Muscle layer of duodenum (tissue), 2 donors: ENCODE measurements at regions not wholly inside any gene's neighbourhood (a gene's known extent, or its start where the extent isn't known, plus 50 kb on each side); places are given as distances from the start of the nearest gene placed in this dataset.

Experiments used
- H3K27ac ChIP-seq: one replicate; pipeline ENCODE4 v1.7.0; 2013; ENCODE audit warnings: mild to moderate bottlenecking, low read length
- H3K27me3 ChIP-seq: one replicate; pipeline ENCODE4 v1.7.0; 2013; ENCODE audit warnings: low read depth, mild to moderate bottlenecking, control low read depth, low read length
- H3K36me3 ChIP-seq, 2 donors: one replicate each; pipeline ENCODE4 v1.7.0; 2013; ENCODE audit warnings: low read length in 2 of 2, control low read depth in 1 of 2, mild to moderate bottlenecking in 1 of 2; ENCODE audit not compliant: insufficient read depth in 2 of 2, control insufficient read depth in 1 of 2
- H3K4me1 ChIP-seq, 2 donors: one replicate each; pipeline ENCODE4 v1.7.0; 2013; ENCODE audit warnings: low read length in 2 of 2, mild to moderate bottlenecking in 2 of 2, control low read depth in 1 of 2, moderate library complexity in 1 of 2; ENCODE audit not compliant: insufficient read depth in 2 of 2, control insufficient read depth in 1 of 2
- H3K4me3 ChIP-seq, 2 donors: one replicate each; pipeline ENCODE4 v1.7.0; 2013; ENCODE audit warnings: low read length in 2 of 2, low read depth in 1 of 2, mild to moderate bottlenecking in 1 of 2
- H3K9me3 ChIP-seq, 2 donors: one replicate each; pipeline ENCODE4 v1.7.0; 2013; ENCODE audit warnings: low read length in 2 of 2, control low read depth in 1 of 2, mild to moderate bottlenecking in 1 of 2; ENCODE audit not compliant: control insufficient read depth in 1 of 2
- donor health status: healthy.

GRCh38 chr1:234994436-234995295, 134.0 kb downstream of the TOMM20 start:
- H3K27ac ChIP-seq: no peak overlapping the region
- no peaks in the 10 kb centered on the region for H3K36me3 ChIP-seq
- peaks cover 10 to 17% of the 10 kb centered on the region in 2 donors for H3K4me1 ChIP-seq
- H3K4me3 ChIP-seq: no peak overlapping the region
- H3K9me3 ChIP-seq: no peaks in the 10 kb centered on the region
- H3K27me3 ChIP-seq: no peaks in the 10 kb centered on the region

DNA sequence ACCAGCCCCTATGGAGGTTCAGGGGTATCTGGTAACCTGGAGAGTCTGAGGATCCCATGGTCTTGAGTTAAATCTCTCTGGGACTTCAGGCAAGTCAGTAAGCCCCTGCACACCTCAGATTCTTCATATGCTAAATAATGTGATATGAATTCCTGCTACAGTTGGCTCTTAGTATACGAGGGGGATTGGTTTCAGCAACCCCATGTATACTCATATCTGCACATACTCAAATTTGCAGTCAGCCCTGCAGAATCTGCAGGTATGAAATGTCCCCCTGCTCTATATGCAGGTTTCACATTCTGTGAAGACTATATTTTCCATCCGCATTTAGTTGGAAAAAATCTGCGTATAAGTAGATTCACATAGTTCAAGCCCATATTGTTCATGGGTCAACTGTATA, 136.6 kb downstream of the TOMM20 start:
- Histone ChIP-seq H3K4me3 (no peak overlapping the region), H3K27ac (no peak overlapping the region), H3K4me1 (peaks cover 13 to 16% of the 10 kb centered on the region in 2 donors), H3K27me3 (no peaks in the 10 kb centered on the region), H3K36me3 (peaks cover 0 to 2% of the 10 kb centered on the region in 2 donors), H3K9me3 (no peaks in the 10 kb centered on the region)

GRCh38 chr1:234990874-234991801, 137.5 kb downstream of the TOMM20 start:
- H3K4me3 ChIP-seq: no peak overlapping the region
- peak overlapping the region; percentile 5 for H3K27ac ChIP-seq
- peaks cover 0 to 4% of the 10 kb centered on the region in 2 donors for H3K36me3 ChIP-seq

DNA sequence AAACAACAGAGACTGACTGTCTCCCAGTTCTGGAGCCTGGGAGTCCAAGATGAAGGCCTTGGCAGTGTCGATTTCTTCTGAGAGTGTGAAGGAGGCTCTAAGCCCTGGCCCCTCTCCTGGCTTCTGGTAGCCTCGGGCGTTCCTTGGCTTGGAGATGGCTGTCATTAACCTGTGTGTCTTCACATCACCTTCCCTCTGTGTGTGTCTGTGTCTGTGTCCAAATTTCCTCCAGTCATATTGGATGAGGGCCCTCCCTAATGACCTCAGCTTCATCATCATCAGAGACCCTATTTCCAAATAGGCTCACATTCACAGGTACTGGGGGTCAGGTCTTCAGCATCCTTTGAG, 138.3 kb downstream of the TOMM20 start:
- peak overlapping the region; percentile 5 for H3K27ac ChIP-seq
- peaks cover 0 to 4% of the 10 kb centered on the region in 2 donors for H3K36me3 ChIP-seq
- H3K27me3 ChIP-seq: no peaks in the 10 kb centered on the region
- H3K4me1 ChIP-seq: peaks cover 17 to 19% of the 10 kb centered on the region in 2 donors
- H3K9me3 ChIP-seq: no peaks in the 10 kb centered on the region
- no peak overlapping the region for H3K4me3 ChIP-seq

More at GRCh38 chr1:234990874-234991801, 137.5 kb downstream of the TOMM20 start:
- no peaks in the 10 kb centered on the region for H3K27me3 ChIP-seq
- peaks cover 16 to 17% of the 10 kb centered on the region in 2 donors for H3K4me1 ChIP-seq
- H3K9me3 ChIP-seq: no peaks in the 10 kb centered on the region

GRCh38 chr1:234989479-234990327, 138.9 kb downstream of the TOMM20 start:
- Histone ChIP-seq H3K36me3 (peaks cover 0 to 4% of the 10 kb centered on the region in 2 donors), H3K4me1 (peaks cover 23% of the 10 kb centered on the region in 2 donors), H3K27me3 (no peaks in the 10 kb centered on the region), H3K9me3 (no peaks in the 10 kb centered on the region), H3K27ac (peak overlapping the region; percentile 84), H3K4me3 (no peak overlapping the region)

DNA sequence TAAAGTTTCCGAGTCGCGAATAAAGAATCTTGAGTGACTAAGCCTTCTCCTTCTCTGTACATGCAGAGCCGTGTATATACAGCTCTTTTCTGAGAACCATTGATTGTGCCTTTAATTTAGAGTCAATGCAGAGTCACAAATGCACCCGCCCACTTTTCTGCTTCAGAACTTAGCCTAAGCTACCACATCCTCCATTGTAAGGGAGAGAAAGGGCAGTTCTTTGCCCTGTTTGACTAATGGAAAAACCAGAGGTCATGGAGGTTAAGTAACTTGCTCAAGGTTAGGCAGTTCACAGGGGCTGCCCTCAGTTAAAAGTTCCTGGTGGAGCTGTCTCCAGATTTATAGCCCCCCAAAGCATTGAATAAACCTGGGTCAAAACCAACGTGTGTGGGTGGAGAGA, 139.6 kb downstream of the TOMM20 start:
- no peak overlapping the region for H3K4me3 ChIP-seq
- H3K27me3 ChIP-seq: no peaks in the 10 kb centered on the region
- peak overlapping the region; percentile 84 for H3K27ac ChIP-seq
- peaks cover 0 to 4% of the 10 kb centered on the region in 2 donors for H3K36me3 ChIP-seq
- H3K4me1 ChIP-seq: peaks cover 23 to 25% of the 10 kb centered on the region in 2 donors
- no peaks in the 10 kb centered on the region for H3K9me3 ChIP-seq

- no peak overlapping the region for H3K4me3 ChIP-seq
- H3K9me3 ChIP-seq: no peaks in the 10 kb centered on the region
- H3K27me3 ChIP-seq: no peaks in the 10 kb centered on the region
- peaks cover 23 to 25% of the 10 kb centered on the region in 2 donors for H3K4me1 ChIP-seq
- H3K27ac ChIP-seq: peak overlapping the region; percentile 84
- peaks cover 0 to 4% of the 10 kb centered on the region in 2 donors for H3K36me3 ChIP-seq
Observed at GRCh38 chr1:234988536-234988935, 140.1 kb downstream of the TOMM20 start.

GRCh38 chr1:234988155-234988517, 140.5 kb downstream of the TOMM20 start:
- peak overlapping the region; percentile 84 for H3K27ac ChIP-seq
- peak overlapping the region in 1 of 2 donors; percentile 16 for H3K4me3 ChIP-seq
- H3K36me3 ChIP-seq: peaks cover 0 to 4% of the 10 kb centered on the region in 2 donors
- no peaks in the 10 kb centered on the region for H3K9me3 ChIP-seq
- H3K4me1 ChIP-seq: peaks cover 23 to 25% of the 10 kb centered on the region in 2 donors
- H3K27me3 ChIP-seq: no peaks in the 10 kb centered on the region

GRCh38 chr1:234987415-234988154, 141.1 kb downstream of the TOMM20 start:
- Histone ChIP-seq H3K9me3 (no peaks in the 10 kb centered on the region), H3K36me3 (peaks cover 0 to 4% of the 10 kb centered on the region in 2 donors), H3K27ac (peak overlapping the region; percentile 84), H3K4me3 (peak overlapping the region in 1 of 2 donors; percentile 16), H3K4me1 (peaks cover 23 to 25% of the 10 kb centered on the region in 2 donors), H3K27me3 (no peaks in the 10 kb centered on the region)

- peaks cover 24 to 25% of the 10 kb centered on the region in 2 donors for H3K4me1 ChIP-seq
- H3K4me3 ChIP-seq: peak overlapping the region in 1 of 2 donors; percentile 16
- H3K36me3 ChIP-seq: peaks cover 0 to 4% of the 10 kb centered on the region in 2 donors
- H3K9me3 ChIP-seq: no peaks in the 10 kb centered on the region
- no peaks in the 10 kb centered on the region for H3K27me3 ChIP-seq
- H3K27ac ChIP-seq: peak overlapping the region; percentile 84
Observed at GRCh38 chr1:234986750-234987414, 141.8 kb downstream of the TOMM20 start.
